ENCODE measurements at regions not wholly inside any gene's neighbourhood (a gene's known extent, or its start where the extent isn't known, plus 50 kb on each side); places are given as distances from the start of the nearest gene placed in this dataset.

GRCh38 chr4:181958446-181958845, 284.8 kb upstream of the TENM3 start:
- no peak for DNase-seq

- DNase-seq = no peak
Observed at GRCh38 chr4:181959121-181959520, 284.1 kb upstream of the TENM3 start.

GRCh38 chr4:181960384-181960783, 282.8 kb upstream of the TENM3 start:
- DNase-seq = no peak

GRCh38 chr4:181962321-181962720, 280.9 kb upstream of the TENM3 start:
- no peak for DNase-seq

DNA sequence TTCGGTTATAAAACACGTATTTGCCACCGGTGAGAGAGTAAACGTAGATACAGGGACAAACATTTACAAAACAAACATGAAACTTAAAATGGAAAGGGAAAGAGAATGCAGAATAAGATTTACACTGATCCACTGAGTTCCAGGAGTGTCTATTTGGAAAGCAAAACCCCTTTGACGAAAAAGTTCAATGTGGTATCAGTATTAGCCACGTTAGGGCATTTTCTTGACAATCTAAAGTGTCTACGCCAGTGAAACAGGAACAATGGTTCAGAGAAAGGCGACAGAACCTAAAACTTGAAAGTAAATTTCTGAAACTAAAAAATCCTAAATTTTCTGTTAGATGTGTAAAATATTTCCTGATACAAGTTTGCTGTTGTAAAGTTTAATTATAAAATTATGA, 278.5 kb upstream of the TENM3 start:
- no peak for DNase-seq

DNA sequence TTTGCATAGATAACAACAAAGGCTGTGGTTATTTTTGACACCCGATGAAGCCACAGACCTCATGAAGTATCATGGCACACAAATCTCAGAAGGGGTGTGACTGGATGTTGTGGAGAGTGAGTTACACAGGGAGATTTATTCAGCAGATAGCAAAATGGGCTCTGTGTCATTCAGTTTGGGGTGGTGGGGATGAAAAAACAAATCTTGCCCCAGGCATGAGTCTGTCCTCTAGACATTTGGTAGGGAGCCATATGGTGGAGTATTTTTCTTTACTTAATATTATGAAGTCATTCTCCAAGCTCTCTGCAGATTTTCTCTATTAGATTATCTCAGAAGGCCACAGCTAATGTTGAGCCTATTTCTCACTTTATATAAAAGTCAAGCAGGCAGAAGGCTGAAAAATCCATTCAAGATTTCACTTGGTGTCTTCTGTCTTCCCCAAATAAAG, 277.1 kb upstream of the TENM3 start:
- DNase-seq = no peak

- DNase-seq = no peak
Observed at GRCh38 chr4:181967401-181967800, 275.8 kb upstream of the TENM3 start.

DNA sequence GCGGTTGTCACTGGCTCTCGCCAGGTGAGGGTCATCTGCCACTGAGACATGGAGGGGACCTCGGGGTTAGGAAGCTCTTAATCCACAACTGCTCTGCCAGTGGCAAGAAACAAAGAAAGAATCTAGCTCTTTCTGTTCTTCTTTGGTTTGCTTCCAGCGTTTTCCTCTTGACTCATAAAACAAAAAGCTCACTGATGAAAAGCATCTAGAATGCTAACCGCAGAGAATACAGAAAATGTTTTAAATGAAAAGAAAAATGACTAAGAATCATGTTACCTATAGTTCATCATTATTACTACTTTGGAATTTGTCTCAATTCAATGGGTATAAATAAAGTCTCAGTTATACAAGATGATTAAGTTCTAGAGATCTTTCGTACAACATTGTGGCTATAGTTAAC, 274.8 kb upstream of the TENM3 start:
- DNase-seq = no peak

DNA sequence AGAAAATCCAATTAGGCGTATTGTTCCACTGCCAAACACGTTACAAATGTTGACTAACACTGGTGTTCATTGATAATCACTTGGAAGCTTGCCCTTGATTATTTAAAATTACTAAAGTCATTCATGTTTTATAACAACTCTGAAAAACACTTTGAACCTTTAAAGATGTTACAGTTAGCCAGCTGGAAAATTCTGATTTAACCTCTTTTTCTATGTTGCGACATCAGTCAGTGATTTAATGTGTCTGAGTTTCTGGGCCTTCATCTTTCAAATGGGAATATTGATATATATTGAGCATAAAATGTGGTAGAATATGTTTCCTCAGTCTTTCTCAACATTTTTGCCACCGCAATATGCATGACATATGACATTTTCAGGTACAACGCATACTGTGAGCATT, 274.1 kb upstream of the TENM3 start:
- no peak for DNase-seq

DNA sequence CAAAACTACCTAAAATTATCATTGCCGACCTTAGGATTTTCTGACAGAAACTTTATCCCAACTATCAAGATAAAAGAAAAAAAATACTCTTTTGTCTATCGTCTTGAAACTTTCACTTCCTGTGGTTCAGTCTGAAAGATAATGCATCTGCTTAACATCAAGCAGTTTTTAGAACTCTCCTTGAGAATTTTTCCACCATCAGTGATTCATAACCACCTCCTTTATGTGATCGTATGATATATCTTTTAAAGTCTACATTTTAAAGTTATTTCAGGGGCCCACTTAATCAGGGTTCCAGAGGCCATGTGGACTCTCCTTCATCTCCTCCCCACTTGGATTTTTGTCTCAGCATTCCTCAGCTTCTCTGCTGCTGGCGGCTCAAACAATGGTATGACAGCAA, 272.8 kb upstream of the TENM3 start:
- no peak for DNase-seq

DNA sequence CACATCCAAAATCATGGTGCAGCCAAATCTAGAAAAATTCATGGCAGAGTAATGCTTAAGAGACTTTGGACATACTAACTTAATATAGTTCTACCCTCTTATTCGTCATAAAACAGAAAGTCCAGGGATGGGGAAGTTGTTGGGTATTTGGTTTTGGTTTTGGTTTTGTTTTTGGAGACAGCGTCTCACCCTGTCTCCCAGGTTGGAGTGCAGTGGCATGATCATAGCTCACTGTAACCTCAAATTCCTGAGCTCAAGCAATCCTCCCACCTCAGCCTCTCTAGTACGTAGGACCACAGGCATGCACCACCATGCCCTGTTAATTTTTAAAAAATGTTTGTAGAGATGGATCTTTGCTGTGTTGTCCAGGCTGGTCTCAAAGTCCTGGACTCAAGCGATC, 271.8 kb upstream of the TENM3 start:
- no peak for DNase-seq

GRCh38 chr4:181971973-181972372, 271.2 kb upstream of the TENM3 start:
- no peak for DNase-seq

GRCh38 chr4:181976764-181977163, 266.4 kb upstream of the TENM3 start:
- DNase-seq = no peak

DNA sequence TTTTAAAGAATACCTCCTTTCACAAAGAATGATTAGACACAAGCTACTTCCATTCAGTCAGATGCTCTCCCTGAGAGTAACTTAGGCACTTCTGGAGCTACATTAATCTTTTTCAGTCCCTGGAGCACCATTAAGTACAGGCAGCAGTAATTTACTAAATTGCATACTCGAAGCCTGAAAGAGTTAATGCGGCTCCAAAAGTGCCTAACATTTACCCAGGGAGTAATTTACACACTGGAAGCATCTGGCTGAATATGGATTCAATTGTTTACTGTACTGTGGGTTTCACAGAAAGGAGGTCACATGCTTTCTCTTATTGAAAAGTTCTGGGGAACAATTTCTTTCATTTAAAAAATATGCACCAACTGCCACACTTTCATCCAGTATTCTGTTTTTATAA, 260.8 kb upstream of the TENM3 start:
- DNase-seq = no peak

GRCh38 chr4:181982856-181983255, 260.3 kb upstream of the TENM3 start:
- no peak for DNase-seq

- DNase-seq = no peak
Observed at GRCh38 chr4:181987392-181987791, 255.8 kb upstream of the TENM3 start.

- no peak for DNase-seq
Observed at GRCh38 chr4:181989071-181989470, 254.1 kb upstream of the TENM3 start.

DNA sequence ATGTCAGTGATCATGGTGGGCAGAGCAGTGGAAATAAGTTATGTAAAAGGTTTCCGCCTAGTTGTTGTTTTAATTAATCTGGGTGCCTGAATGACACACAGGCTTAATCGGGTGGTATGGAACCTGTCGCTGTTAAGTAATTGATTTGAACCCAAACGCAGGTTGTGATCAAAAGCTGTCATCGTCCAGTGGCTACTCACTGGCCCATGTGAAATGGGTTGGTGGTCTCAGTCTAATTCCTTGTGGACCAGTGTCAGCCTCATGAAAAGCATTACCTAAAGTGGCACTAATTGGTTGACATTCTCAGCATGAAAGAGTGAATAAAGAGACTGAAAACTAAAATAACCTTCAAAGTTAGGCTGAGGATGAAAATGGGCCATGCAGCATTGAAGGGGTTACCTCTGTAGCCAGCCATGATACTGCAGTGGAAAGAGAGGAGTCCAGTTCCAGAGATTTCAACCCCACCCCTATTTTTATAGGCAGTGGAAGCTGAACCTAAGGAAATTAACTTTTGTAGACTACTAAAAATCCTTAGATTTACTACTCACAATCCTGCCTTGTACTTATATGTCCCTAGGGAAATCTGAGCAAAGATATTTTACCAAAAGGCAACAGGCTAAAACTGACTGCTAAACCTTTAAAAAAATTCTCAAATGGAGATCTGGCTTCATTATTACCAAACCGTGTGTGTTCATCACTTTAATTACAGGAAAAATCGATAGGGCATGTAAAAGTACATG, 251.7 kb upstream of the TENM3 start:
- DNase-seq = no peak

- no peak for DNase-seq
Observed at GRCh38 chr4:181998398-181999295, 244.6 kb upstream of the TENM3 start.

DNA sequence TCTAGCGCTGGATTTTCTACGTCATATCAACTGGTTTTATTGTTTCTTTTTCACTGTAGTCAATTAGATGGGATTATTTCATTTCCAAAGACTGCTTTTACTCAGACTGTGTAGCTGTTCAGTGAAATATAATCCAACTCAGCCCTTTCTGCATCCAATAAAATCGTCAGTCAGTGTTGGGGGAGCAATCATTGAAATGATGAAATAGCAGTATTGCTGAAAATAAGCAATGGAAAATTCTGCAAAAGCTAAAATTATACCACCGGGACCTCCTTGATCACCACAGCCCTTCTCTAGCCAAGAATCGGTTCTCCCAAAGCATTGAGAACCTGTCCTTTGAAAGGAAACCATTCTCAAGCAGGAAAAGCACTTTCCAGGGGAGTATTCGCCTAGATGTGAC, 243.1 kb upstream of the TENM3 start:
- DNase-seq = no peak

DNA sequence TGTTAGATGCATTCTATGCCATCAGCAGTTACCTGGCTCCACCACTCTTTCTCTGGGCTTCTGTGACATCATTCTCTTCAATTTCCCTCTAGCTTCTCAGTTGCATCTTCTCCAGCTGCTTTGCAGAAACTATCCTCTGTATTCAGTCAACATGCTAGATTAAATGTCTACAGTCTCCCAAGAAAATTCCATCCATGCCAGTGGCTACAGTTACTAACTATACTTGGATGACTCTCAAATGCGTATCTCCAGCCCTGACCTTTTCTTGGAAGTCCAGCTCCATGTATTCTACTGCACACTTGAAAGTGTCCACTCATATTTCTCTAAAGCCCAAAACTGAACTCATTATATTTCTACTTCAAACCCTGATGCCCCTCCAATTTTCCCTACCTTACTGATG, 232.3 kb upstream of the TENM3 start:
- no peak for DNase-seq

DNA sequence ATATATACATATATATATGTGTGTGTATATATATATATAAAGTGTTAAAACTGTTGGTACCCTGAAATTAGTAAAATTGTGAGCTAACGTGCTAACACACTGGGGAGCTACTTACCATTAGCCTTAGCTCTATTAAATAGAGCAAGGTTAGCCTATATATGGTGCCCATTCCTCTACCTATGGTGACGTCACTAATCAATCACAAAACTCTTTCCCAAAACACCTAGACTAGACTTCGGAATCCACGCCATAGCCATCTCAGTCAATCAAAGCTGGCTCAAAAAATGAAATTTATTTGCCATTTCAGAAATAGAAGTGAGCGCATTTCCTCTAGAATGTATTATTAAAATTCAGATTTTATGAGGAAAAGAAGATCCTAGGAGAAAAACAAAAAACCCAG, 229.0 kb upstream of the TENM3 start:
- DNase-seq = no peak

DNA sequence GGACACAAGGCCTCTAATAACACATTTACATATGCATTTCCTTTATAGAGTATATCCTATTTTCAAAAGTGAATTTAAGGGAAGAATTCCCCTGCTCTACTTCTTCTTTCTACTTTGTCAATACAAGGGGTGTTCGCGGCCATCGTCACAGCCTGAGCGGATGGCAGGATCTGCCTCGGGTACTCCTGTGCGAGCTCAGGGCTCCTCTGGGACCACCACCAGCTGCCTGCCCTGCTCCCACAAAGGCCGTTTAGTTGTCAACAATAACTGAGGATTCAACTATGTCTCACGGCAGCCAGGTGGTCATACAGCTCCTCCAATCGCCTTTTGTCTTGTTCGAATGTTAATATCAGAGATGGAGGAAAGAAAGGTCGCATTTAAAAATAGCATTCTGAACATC, 228.2 kb upstream of the TENM3 start:
- no peak for DNase-seq

Data from hypothalamus (tissue), 51 donors.